ENCODE measurements at regions not wholly inside any gene's neighbourhood (a gene's known extent, or its start where the extent isn't known, plus 50 kb on each side); places are given as distances from the start of the nearest gene placed in this dataset.

GRCh38 chr4:110792036-110792435 lies 169.2 kb upstream of the PITX2 start:
- no peak for TF ChIP-seq CTCF (IDR thresholded peaks at IDR 0.05; ENCODE audit: poor library complexity)
- no peak for TF ChIP-seq EZH2 (IDR thresholded peaks at IDR 0.05; ENCODE audit: borderline replicate concordance)
- no peak for TF ChIP-seq EZH2phosphoT487 (IDR thresholded peaks at IDR 0.05; ENCODE audit: low read depth, severe bottlenecking, unreplicated experiment)
